Mesothelial cell of epicardium (in vitro differentiated cells): ENCODE measurements at regions not wholly inside any gene's neighbourhood (a gene's known extent, or its start where the extent isn't known, plus 50 kb on each side); places are given as distances from the start of the nearest gene placed in this dataset.

Experiments
- DNase-seq, 2 experiments: peaks; one replicate each; pipeline ENCODE4 v3.0.0; 2021; ENCODE audit warnings: low spot score in 2 of 2; ENCODE audit not compliant: unreplicated experiment in 2 of 2
- H3K27ac Mint-ChIP-seq: 2 replicates; pipeline ENCODE4 v1.8.0; 2021; ENCODE audit warnings: mixed read lengths
- H3K27me3 Mint-ChIP-seq: 2 replicates; pipeline ENCODE4 v1.8.0; 2021; ENCODE audit warnings: low read depth, mixed read lengths
- H3K36me3 Mint-ChIP-seq: 2 replicates; pipeline ENCODE4 v1.8.0; 2021; ENCODE audit warnings: mixed read lengths
- H3K4me1 Mint-ChIP-seq: 2 replicates; pipeline ENCODE4 v1.8.0; 2021; ENCODE audit warnings: mixed read lengths
- H3K4me3 Mint-ChIP-seq: 2 replicates; pipeline ENCODE4 v1.8.0; 2021; ENCODE audit warnings: mild to moderate bottlenecking, moderate library complexity, mixed read lengths
- H3K9me3 Mint-ChIP-seq: 2 replicates; pipeline ENCODE4 v1.8.0; 2021; ENCODE audit warnings: mixed read lengths
- CTCF ChIP-seq: fragments of 200-600 bp; sonication (generic); IDR thresholded peaks from one replicate; pipeline ENCODE4 v1.5.0; 2021; ENCODE audit warnings: antibody characterized with exemption; ENCODE audit not compliant: unreplicated experiment

DNA sequence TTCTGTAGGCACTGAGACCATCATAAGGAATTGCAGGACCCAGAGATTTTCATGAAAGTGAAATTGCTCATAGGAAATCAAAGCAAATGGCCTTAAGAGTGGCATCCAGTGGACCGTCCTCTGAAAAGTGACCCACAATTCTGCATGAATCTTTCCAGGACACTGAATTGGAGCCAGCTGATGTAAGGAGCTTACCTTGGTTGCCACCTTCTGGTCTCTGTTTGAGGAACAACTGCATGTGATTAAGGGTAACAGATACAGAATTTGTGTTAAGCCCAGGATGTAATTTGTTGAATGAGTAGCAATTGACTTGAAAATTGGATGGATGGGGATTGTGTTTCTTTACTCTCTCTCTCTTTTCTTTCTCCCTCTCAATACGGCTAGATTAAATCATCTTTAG, 49.9 kb upstream of the GAS1 start:
- DNase-seq, result no peak
- peaks cover 4% of the 10 kb centered on the region for H3K9me3 Mint-ChIP-seq
- no peak for TF ChIP-seq CTCF
- H3K4me3 Mint-ChIP-seq, result no peak overlapping the region
- peaks cover 27% of the 10 kb centered on the region for H3K4me1 Mint-ChIP-seq
- no peaks in the 10 kb centered on the region for H3K27me3 Mint-ChIP-seq
- H3K36me3 Mint-ChIP-seq, result peaks cover 2% of the 10 kb centered on the region
- no peak overlapping the region for H3K27ac Mint-ChIP-seq

- no peaks in the 10 kb centered on the region for H3K27me3 Mint-ChIP-seq
- DNase-seq, result no peak
- H3K36me3 Mint-ChIP-seq, result peaks cover 8% of the 10 kb centered on the region
- H3K27ac Mint-ChIP-seq, result no peak overlapping the region
- TF ChIP-seq CTCF, result no peak
- peaks cover 24% of the 10 kb centered on the region for H3K4me1 Mint-ChIP-seq
- peaks cover 11% of the 10 kb centered on the region for H3K9me3 Mint-ChIP-seq
- no peak overlapping the region for H3K4me3 Mint-ChIP-seq
Observed at GRCh38 chr9:86997951-86998350, 50.6 kb upstream of the GAS1 start.

DNA sequence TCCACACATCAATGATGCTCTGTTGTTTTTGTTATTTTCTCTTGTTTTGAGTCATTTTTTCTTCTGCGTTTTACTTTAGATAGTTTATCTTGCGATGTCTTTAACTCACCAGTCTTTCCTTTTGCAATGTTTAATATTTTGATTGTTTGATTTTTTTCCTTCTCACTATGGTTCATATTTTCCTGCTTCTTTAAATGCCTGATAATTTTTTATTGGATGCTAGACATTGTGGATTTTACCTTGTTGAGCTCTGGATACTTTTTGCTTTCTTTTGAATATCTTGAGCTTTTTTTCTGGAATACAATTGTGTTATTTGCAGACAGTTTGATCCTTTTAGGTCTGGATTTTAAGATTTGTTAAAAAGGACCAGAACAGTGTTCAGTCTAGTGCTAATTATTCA, 55.2 kb upstream of the GAS1 start:
- DNase-seq, result no peak
- Mint-ChIP-seq H3K36me3 (peaks cover 18% of the 10 kb centered on the region), H3K4me3 (no peak overlapping the region), H3K9me3 (peaks cover 21% of the 10 kb centered on the region), H3K27me3 (no peaks in the 10 kb centered on the region), H3K27ac (no peak overlapping the region), H3K4me1 (peaks cover 16% of the 10 kb centered on the region)
- TF ChIP-seq CTCF, result no peak

DNA sequence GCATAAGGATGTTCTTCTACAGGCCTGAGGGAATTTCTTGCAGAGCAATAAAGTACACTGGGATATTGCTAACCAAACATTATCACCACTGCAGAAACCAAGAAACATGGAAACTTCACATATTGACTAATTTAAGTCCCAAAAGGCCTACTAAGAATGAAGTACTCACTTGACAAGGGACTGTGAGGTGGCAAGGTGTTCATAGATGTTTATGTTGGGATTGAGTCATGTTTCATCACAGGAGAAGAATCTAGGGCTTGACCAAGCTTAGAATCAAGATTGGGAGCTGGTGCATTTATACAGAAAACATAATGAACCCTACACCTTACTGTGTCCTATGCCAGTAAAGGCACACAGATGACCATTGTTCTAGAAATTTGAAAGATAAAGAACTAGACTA, 56.7 kb upstream of the GAS1 start:
- DNase-seq, result no peak
- no peaks in the 10 kb centered on the region for H3K27me3 Mint-ChIP-seq
- peaks cover 29% of the 10 kb centered on the region for H3K4me1 Mint-ChIP-seq
- TF ChIP-seq CTCF, result no peak
- no peak overlapping the region for H3K4me3 Mint-ChIP-seq
- H3K9me3 Mint-ChIP-seq, result peaks cover 21% of the 10 kb centered on the region
- no peak overlapping the region for H3K27ac Mint-ChIP-seq
- peaks cover 18% of the 10 kb centered on the region for H3K36me3 Mint-ChIP-seq

- H3K27ac Mint-ChIP-seq, result peak overlapping the region; percentile 89
- H3K27me3 Mint-ChIP-seq, result no peaks in the 10 kb centered on the region
- TF ChIP-seq CTCF, result no peak
- peaks cover 17% of the 10 kb centered on the region for H3K9me3 Mint-ChIP-seq
- peaks cover 32% of the 10 kb centered on the region for H3K4me1 Mint-ChIP-seq
- no peak overlapping the region for H3K4me3 Mint-ChIP-seq
- H3K36me3 Mint-ChIP-seq, result peaks cover 17% of the 10 kb centered on the region
- DNase-seq, result no peak
Observed at GRCh38 chr9:87006956-87007355, 59.6 kb upstream of the GAS1 start.

- Mint-ChIP-seq H3K36me3 (peaks cover 12% of the 10 kb centered on the region), H3K27ac (peak overlapping the region; percentile 89), H3K4me3 (no peak overlapping the region), H3K27me3 (no peaks in the 10 kb centered on the region), H3K4me1 (peaks cover 32% of the 10 kb centered on the region), H3K9me3 (peaks cover 11% of the 10 kb centered on the region)
- no peak for TF ChIP-seq CTCF
- no peak for DNase-seq
Observed at GRCh38 chr9:87007711-87008366, 60.5 kb upstream of the GAS1 start.
